IMR-90 (cell line): ENCODE measurements at regions not wholly inside any gene's neighbourhood (a gene's known extent, or its start where the extent isn't known, plus 50 kb on each side); places are given as distances from the start of the nearest gene placed in this dataset.

Experiments
- ATAC-seq: fragments of 200-7000 bp; cut with Tn5 transposase; 2 replicates; pipeline ENCODE4 v1.9.1; 2020; ENCODE audit warnings: low read depth, mild to moderate bottlenecking, moderate library complexity
- BruUV-seq: library from RNA; stranded (reverse); fragments of 400-500 nt; replicated peaks from 2 replicates; lab custom pipeline; 2021; lab: Mats Ljungman, UMichigan
- CTCF ChIA-PET: fragments of 300-600 bp; formaldehyde crosslinking; extraction: SDS; loops from one replicate; lab custom pipeline; 2021; ENCODE audit warnings: antibody characterized with exemption; lab: Yijun Ruan, JAX
- POLR2A ChIA-PET: fragments of 300-600 bp; sonication (Branson Sonifier 250); formaldehyde crosslinking; loops from one replicate; lab custom pipeline; 2022; ENCODE audit warnings: antibody characterized with exemption; ENCODE audit not compliant: unreplicated experiment; lab: Charles Lee
- DNase-seq: peaks from one replicate; pipeline ENCODE4 v3.0.0; 2013
- H2AFZ ChIP-seq: replicated peaks from 2 replicates; pipeline ENCODE3; 2013; ENCODE audit warnings: low read length, mild to moderate bottlenecking; ENCODE audit not compliant: poor library complexity
- H2AK5ac ChIP-seq: 2 replicates; pipeline ENCODE4 v1.6.1; 2013; ENCODE audit warnings: low read depth, low read length, inconsistent platforms
- H2AK9ac ChIP-seq: replicated peaks from 2 replicates; pipeline ENCODE3; 2013; ENCODE audit warnings: mild to moderate bottlenecking, low read depth, low read length, moderate library complexity; ENCODE audit not compliant: poor library complexity
- H2BK120ac ChIP-seq: 2 replicates; pipeline ENCODE4 v1.6.1; 2013; ENCODE audit warnings: low read depth, low read length, inconsistent platforms
- H2BK15ac ChIP-seq: 3 replicates; pipeline ENCODE4 v1.6.1; 2013; ENCODE audit warnings: low read depth, low read length, inconsistent platforms
- H2BK20ac ChIP-seq: 2 replicates; pipeline ENCODE4 v1.6.1; 2013; ENCODE audit warnings: low read depth, mild to moderate bottlenecking, inconsistent platforms, low read length, moderate library complexity
- H2BK5ac ChIP-seq: 2 replicates; pipeline ENCODE4 v1.6.1; 2013; ENCODE audit warnings: mild to moderate bottlenecking, low read depth, low read length, inconsistent platforms; ENCODE audit not compliant: poor library complexity, severe bottlenecking
- H3K14ac ChIP-seq: replicated peaks from 2 replicates; pipeline ENCODE4 v1.6.1; 2013; ENCODE audit warnings: low read depth, low read length, inconsistent platforms
- H3K18ac ChIP-seq: 2 replicates; pipeline ENCODE4 v1.6.1; 2013; ENCODE audit warnings: low read depth, low read length, control low read depth
- H3K23ac ChIP-seq: 2 replicates; pipeline ENCODE4 v1.6.1; 2013; ENCODE audit warnings: low read depth, low read length, inconsistent platforms
- H3K27ac ChIP-seq: 2 replicates; pipeline ENCODE4 v1.5.1; 2013; ENCODE audit warnings: mild to moderate bottlenecking, control low read depth, low read length; ENCODE audit not compliant: insufficient read depth
- H3K27me3 ChIP-seq: 2 replicates; pipeline ENCODE4 v1.6.1; 2013; ENCODE audit warnings: low read length; ENCODE audit not compliant: control insufficient read depth, insufficient read depth
- H3K36me3 ChIP-seq: 2 replicates; pipeline ENCODE4 v1.6.1; 2013; ENCODE audit warnings: low read length, mixed read lengths; ENCODE audit not compliant: control insufficient read depth, insufficient read depth
- H3K4ac ChIP-seq: 2 replicates; pipeline ENCODE4 v1.6.1; 2013; ENCODE audit warnings: low read depth, low read length, inconsistent platforms
- H3K4me1 ChIP-seq: 2 replicates; pipeline ENCODE4 v1.6.1; 2013; ENCODE audit warnings: low read length, mixed read lengths; ENCODE audit not compliant: control insufficient read depth, insufficient read depth
- H3K4me2 ChIP-seq: 2 replicates; pipeline ENCODE4 v1.6.1; 2013; ENCODE audit warnings: low read depth, mild to moderate bottlenecking, control low read depth, low read length, moderate library complexity
- H3K4me3 ChIP-seq: 2 replicates; pipeline ENCODE4 v1.5.1; 2013; ENCODE audit warnings: low read depth, mild to moderate bottlenecking, control low read depth, low read length, moderate library complexity; ENCODE audit not compliant: insufficient read depth
- H3K56ac ChIP-seq: 2 replicates; pipeline ENCODE4 v1.6.1; 2013; ENCODE audit warnings: low read length, inconsistent platforms; ENCODE audit not compliant: insufficient read depth; ENCODE audit errors: extremely low read depth
- H3K79me1 ChIP-seq, 2 experiments: 2 replicates each; pipeline ENCODE4 v1.6.1; 2013; ENCODE audit warnings: low read length in 2 of 2, inconsistent platforms in 1 of 2, low read depth in 1 of 2
- H3K9ac ChIP-seq: 2 replicates; pipeline ENCODE4 v1.6.1; 2013; ENCODE audit warnings: low read depth, low read length, control low read depth
- H3K9me1 ChIP-seq: 2 replicates; pipeline ENCODE4 v1.6.1; 2013; ENCODE audit warnings: low read length, inconsistent platforms; ENCODE audit not compliant: insufficient read depth
- H3K9me3 ChIP-seq: 2 replicates; pipeline ENCODE4 v1.6.1; 2013; ENCODE audit warnings: low read length; ENCODE audit not compliant: control insufficient read depth, insufficient read depth
- H4K20me1 ChIP-seq: 2 replicates; pipeline ENCODE4 v1.6.1; 2013; ENCODE audit warnings: low read length, inconsistent platforms; ENCODE audit not compliant: insufficient read depth
- H4K5ac ChIP-seq: 2 replicates; pipeline ENCODE4 v1.6.1; 2013; ENCODE audit warnings: mild to moderate bottlenecking, low read depth, low read length, control low read depth
- H4K8ac ChIP-seq, 2 experiments: 2 replicates each; pipeline ENCODE4 v1.6.1; 2013; ENCODE audit warnings: low read depth in 2 of 2, low read length in 2 of 2, control low read depth in 1 of 2, inconsistent platforms in 1 of 2
- H4K91ac ChIP-seq: 2 replicates; pipeline ENCODE4 v1.6.1; 2013; ENCODE audit warnings: low read depth, low read length, inconsistent platforms; ENCODE audit not compliant: insufficient read depth
- FOS ChIP-seq: fragments of 150-350 bp; IDR thresholded peaks from 2 replicates; pipeline ENCODE4 v1.6.1; 2016; ENCODE audit warnings: low read depth, low read length
- MAZ ChIP-seq: IDR thresholded peaks from 2 replicates; pipeline ENCODE4 v1.6.1; 2012; ENCODE audit warnings: low read depth, mild to moderate bottlenecking, low read length, improper control_type of control experiment, moderate library complexity, borderline replicate concordance
- SMC3 ChIP-seq: fragments of 150-350 bp; IDR thresholded peaks from 2 replicates; pipeline ENCODE4 v1.6.1; 2016; ENCODE audit warnings: low read depth, mild to moderate bottlenecking, antibody characterized with exemption, low read length, moderate library complexity
- WGBS, 2 experiments: methylation state at CpG; one replicate each; pipeline versions ENCODE4 v1.1.5 to v1.1.7; 2013; ENCODE audit warnings: missing lambda C conversion rate in 2 of 2; ENCODE audit not compliant: insufficient read length in 1 of 2; ENCODE audit errors: extremely low coverage in 2 of 2; 5-methylcytosine and 5-hydroxymethylcytosine counted together
- dilution Hi-C: fragments of 300-500 bp; cut with HindIII; formaldehyde crosslinking; loops from one replicate; pipeline ENCODE4 v1.14.3; 2018; ENCODE audit warnings: low sequenced_read_pairs; ENCODE audit not compliant: unreplicated experiment
- in situ Hi-C: fragments of 300-500 bp; cut with MboI; formaldehyde crosslinking; loops from 3 replicates; pipeline ENCODE4 v1.14.3; 2019; ENCODE audit warnings: low sequenced_read_pairs, inconsistent platforms, mixed read lengths
- intact Hi-C: fragments of 100-400 bp; cut with micrococcal nuclease; formaldehyde crosslinking; loops from 2 replicates; pipeline ENCODE4 v1.10.0; 2022

GRCh38 chr10:88147000-88147798 is 283.8 kb downstream of the PTEN start:
- ChIA-PET POLR2A (interaction anchor here (0.6 kb wide), 1 partner anchor 67 kb away, joined by 5 read pairs; no protein-coding TSS in a partner anchor), CTCF (no interaction called here)
- dilution Hi-C loops = no loop called here
- Histone ChIP-seq H2BK120ac (no peak overlapping the region), H3K9me3 (no peaks in the 10 kb centered on the region), H3K27me3 (no peaks in the 10 kb centered on the region), H3K4me2 (no peak overlapping the region), H3K18ac (no peak overlapping the region), H2BK15ac (no peak overlapping the region), H3K27ac (no peak overlapping the region), H3K4me1 (peaks cover under 1% of the 10 kb centered on the region), H3K23ac (no peak overlapping the region), H3K36me3 (no peaks in the 10 kb centered on the region), H3K79me1 (peaks cover 0 to 4% of the 10 kb centered on the region in 2 experiments; a peak in 1 of 4 replicates), H4K91ac (no peak overlapping the region), H3K4ac (no peak overlapping the region), H3K9me1 (peaks cover 11% of the 10 kb centered on the region), H2AK5ac (no peak overlapping the region), H2AK9ac (no peak overlapping the region), H2BK20ac (no peak overlapping the region), H3K4me3 (no peak overlapping the region), H2BK5ac (no peak overlapping the region), H4K5ac (no peak overlapping the region), H4K20me1 (no peaks in the 10 kb centered on the region), H4K8ac (no peak overlapping the region), H3K14ac (no peak overlapping the region), H3K9ac (no peak overlapping the region), H3K56ac (no peak overlapping the region), H2AFZ (no peak overlapping the region)
- in situ Hi-C loops = no loop called here
- no peak for TF ChIP-seq MAZ
- TF ChIP-seq FOS = no peak
- TF ChIP-seq SMC3 = no peak
- no TSS peak for BruUV-seq
- ATAC-seq (no peak), DNase-seq (no peak)
- intact Hi-C loops = no loop called here
- no CpG with 5 or more reads among the region's 5 CpGs for WGBS, 2 experiments
